PC-9 (cell line): ENCODE measurements at regions not wholly inside any gene's neighbourhood (a gene's known extent, or its start where the extent isn't known, plus 50 kb on each side); places are given as distances from the start of the nearest gene placed in this dataset.

Source experiments
- CTCF ChIP-seq: fragments of 200-600 bp; sonication (generic); conservative IDR thresholded peaks from 2 replicates; pipeline ENCODE4 v1.6.1; 2017; ENCODE audit warnings: mixed run types, antibody characterized with exemption, mild to moderate bottlenecking, moderate library complexity
- EZH2 ChIP-seq: fragments of 200-600 bp; sonication (generic); IDR thresholded peaks from 2 replicates; pipeline ENCODE4 v1.8.0; 2017; ENCODE audit warnings: antibody characterized with exemption, low read depth

- no peak for TF ChIP-seq CTCF
- no peak for TF ChIP-seq EZH2
Observed at GRCh38 chr4:159902648-159903047, 799.8 kb downstream of the RAPGEF2 start.
